Stimulated activated CD8-positive, alpha-beta memory T cell treated with anti-CD3 and anti-CD28 coated beads, Interleukin-15, amount 100 ng/mL, for 1 hour (primary cell): ENCODE measurements at regions not wholly inside any gene's neighbourhood (a gene's known extent, or its start where the extent isn't known, plus 50 kb on each side); places are given as distances from the start of the nearest gene placed in this dataset.

Experiments
- DNase-seq: peaks from one replicate; pipeline ENCODE4 v3.0.0-alpha.2; 2020; ENCODE audit warnings: low read depth

DNA sequence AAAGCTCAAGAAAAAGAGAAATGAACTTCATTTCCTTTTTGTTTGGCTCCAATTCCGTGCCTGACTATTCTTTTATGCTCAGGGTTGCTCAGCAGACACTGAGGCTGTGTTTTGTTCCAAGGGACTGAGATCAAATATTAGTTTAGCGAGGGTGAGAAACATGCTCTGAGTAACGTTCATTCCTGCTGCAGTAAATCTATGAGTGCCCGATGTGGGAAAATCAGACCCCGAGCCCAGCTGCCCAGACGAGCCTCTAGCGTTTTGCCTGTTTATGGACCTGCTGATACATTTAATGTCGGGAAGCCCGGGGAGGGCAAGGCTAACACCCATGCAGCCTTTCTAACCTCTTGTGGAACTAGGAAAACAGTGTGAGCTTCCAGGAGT lies 119.2 kb downstream of the VAPA start:
- DNase-seq = no peak

DNA sequence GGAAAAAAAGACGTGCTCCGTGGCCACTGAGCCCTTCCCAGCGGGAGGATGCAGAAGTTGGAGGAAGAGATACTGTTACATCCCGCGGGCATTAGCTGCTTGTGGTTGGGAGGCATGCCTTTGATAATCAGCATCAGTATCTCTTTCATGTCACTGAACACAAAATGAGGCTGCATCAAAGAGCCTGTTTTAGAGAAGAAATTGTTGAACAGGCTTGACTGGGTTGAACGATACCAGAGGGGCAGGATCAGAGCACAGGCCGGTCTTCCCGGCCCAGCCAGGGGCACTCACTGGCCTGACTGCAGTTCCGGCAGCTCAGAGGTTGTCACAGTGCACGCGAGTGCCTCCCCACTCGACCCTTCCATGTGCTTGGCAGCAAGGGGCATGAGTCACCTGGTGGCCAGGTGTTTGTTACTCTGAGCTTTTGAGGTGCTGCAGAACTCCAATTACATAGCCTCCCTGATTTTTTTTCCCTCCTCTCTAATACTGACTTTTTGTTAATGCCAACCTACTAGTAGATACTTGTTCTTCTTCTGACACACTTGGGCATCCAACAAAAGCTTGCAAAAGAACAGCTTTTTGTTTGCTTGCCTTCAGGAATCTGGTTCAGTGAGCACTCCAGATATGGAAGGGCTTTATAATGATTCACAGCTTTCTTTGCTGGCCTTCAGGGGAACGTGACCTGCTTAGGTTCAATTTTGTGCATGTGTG lies 121.6 kb downstream of the VAPA start:
- no peak for DNase-seq

DNA sequence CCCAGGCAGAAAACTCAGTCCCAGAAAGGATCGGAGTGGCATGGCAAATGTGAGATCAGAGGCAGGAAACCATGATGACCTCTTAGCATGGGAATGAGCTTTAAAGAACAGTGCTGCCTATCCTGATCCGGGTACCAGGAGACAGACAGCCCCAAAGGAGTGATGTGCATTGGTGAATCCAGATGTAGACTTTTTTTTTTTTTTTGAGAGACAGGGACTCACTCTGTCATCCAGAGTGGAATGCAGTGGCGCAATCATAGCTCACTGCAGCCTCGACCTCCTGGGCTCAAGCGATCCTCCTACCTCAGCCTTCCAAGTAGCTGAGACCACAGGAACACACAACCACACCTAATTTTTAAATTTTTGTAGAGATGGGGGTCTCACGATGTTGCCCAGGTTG lies 122.7 kb downstream of the VAPA start:
- DNase-seq = no peak

GRCh38 chr18:10037181-10037580 lies 123.4 kb downstream of the VAPA start:
- DNase-seq = no peak

- no peak for DNase-seq
Measured at GRCh38 chr18:10038268-10038667, 124.5 kb downstream of the VAPA start.

GRCh38 chr18:10040287-10041011 lies 126.6 kb downstream of the VAPA start:
- no peak for DNase-seq

GRCh38 chr18:10041180-10041579 lies 127.4 kb downstream of the VAPA start:
- DNase-seq = no peak

DNA sequence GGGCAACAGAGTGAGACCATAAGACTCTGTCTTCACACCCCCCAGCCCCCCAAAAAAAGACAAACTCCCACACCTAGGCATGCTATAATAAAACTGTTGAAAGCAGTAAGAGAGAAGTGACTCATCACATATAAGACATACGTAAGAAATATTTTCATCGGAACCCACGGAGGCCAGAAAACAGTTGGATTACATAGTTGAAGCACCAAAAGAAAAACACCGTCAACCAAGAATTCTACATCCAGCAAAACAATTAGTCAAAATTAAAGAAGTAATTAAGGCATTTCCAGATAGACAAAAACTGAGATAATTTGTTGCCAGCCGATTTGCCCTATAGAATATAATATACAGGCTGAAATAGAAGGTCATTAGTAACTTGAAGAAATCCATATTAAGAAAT lies 128.7 kb downstream of the VAPA start:
- DNase-seq = no peak

DNA sequence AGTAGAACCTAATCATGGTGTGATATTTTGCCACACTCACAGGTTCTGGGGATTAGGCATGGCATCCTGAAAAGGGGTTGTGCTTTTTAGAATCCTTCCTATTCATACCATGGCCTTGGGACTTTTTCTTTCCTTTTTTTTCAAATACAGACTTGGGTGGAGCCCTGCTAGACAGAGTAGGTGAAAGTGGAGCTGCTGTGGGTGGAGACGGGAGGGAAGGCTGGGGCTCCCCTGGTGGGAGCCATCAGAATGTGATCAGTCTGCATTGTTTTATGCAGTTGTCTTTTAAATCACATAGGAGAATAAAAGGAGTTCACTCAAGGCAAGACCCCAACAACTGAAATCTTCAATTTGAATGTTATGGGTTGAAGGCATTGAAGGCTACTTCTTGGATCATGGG lies 130.2 kb downstream of the VAPA start:
- no peak for DNase-seq

DNA sequence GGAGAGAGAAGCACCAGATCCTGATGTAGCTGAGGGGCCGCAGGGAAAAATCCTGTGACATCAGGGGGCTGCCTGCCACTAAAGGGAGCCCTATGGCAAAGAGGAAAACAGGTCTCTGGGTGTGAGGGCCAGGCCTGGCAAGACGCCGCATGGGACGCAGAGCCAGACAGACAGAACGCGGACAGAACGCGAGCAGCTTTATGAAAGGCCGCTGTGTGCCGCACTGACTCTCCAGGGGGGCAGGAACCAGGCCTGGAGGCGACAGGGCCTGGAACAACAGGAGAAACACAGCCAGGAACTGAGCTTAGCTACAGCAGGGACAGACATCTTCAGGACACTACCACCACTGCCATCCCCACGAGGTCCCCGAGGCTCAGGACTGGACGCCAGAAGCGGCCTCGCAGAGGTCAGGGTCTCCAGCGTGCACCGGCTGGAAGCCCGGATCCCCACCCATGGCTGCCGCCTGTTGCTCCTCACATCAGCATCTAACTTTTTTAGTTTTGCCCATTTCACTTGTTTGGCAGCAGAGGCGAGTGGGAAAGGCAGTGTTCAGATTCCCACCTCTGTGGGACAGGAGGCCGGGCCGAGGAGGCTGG lies 131.6 kb downstream of the VAPA start:
- no peak for DNase-seq

DNA sequence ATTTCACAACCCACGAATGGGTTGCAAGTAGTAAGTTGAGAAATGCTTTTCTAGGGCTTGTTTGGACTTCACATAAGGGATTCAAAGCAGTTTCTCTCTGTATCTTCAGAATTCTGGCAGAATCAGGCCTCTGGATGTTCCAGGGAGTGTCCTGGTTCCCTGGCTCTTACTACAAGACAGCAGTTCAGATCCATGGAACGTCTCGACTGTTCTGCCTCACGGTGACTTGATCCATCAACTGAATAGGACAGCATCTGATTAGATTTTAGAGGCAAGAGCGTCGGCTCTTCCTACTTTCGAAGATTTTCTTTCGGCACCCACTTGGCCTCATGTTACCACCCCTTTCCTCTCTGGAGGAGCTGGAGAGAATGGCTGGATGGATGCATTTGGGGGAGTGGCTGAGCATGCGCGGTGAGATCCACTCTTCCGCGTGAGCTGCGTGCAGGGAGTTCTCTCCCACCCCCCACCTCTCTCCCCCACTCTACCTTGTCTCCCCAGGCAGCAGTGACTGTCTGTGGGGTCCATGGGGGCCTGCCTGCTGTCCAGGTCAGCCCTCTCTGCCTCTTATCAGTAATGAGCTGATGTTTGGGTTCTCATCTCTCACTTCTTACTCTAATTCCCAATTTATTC lies 132.5 kb downstream of the VAPA start:
- no peak for DNase-seq

GRCh38 chr18:10047237-10047636 lies 133.4 kb downstream of the VAPA start:
- DNase-seq = no peak

DNA sequence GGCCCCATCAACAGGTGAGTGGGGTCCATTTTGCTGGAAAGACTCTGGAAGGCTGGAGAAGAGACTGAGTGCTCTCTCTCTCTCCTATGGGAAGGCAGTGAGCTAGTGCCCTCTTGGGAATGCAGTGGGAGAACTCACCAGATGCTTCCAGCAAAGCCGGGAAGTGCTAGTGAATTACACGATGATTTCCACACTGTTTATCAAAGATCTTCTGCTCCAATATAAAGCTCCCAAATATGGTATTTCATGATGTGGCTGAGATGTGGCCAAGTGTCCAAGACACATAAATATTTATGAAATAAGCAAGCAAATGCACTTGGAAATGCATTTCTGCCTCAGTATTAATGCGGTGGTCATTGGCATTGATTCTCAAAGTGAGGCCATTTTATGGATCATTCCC lies 135.9 kb downstream of the VAPA start:
- no peak for DNase-seq

- DNase-seq = no peak
Measured at GRCh38 chr18:10050956-10051355, 137.1 kb downstream of the VAPA start.

DNA sequence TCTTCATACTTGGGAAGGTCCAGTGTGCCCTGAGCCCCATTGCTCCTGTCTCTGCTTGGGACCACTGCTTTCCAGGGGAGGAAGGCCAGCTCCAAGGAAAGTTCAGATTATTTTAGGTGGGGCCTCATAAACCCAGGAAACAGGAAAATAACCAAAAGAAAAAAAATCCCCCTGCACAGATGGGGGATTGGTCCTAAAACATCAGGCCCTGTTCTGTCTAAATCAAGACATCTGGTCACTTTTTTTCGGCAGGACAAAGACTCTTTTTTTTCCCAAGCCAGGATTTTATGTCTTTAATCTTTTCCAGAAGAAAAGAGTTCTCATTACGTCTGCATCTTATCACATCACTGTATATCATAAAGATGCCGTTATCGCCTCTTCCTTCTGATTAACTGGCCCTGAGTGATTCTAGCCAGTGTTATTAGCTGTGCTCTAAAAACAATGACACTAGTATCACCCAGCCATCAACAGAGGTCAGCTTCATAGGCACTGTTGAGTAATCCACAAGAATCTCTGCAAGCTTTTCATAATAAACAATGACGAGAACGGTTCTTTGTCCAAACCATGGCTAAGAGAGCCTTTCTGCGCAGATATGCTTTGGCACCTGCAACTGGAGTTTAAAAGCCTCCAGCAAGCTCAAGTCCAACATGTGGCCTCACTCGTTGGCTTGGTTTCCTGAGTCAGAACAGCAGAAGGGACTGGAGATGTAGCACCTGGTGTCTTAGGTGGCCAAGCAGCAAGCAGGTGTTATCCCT lies 138.2 kb downstream of the VAPA start:
- DNase-seq = no peak

DNA sequence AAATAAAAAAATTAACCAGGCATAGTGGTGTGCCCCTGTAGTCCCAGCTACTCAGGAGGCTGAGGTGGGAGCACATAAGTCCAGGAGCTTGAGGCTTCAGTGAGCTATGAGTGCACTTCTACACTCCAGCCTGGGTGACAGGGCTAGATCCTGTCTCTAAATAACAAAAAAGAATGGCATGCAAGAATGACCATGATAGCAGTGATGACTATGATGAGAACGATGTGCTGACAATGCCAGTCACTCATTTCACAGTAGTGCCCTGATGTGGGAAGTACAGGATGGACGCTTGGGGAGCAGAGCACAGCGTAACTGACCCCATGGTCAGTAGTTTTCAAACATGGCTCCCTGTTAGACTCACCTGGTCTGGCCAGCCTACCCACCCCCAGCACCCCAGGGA lies 139.1 kb downstream of the VAPA start:
- no peak for DNase-seq

GRCh38 chr18:10053861-10054260 lies 140.0 kb downstream of the VAPA start:
- no peak for DNase-seq

- DNase-seq = no peak
Measured at GRCh38 chr18:10054366-10054765, 140.6 kb downstream of the VAPA start.

GRCh38 chr18:10055125-10055750 lies 141.4 kb downstream of the VAPA start:
- no peak for DNase-seq

DNA sequence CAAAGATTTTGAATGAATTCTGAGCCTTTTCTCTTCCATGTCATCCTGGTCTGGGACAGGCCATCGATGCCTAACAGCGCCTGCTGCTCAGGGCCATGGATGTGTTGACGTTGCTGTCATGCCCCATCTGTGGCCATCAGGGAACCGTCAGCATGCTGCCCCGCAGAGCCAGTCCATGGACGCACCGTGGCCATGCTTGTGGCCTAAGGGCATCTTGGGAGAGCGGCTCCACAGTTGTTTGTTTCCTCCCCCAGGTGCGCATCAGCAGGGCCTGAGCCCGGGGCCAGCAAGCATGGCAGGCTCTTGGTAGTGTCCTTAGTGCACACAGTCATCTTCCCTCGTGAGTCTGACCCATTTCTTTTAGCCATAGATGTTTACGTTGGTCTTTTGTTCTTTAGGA lies 142.7 kb downstream of the VAPA start:
- no peak for DNase-seq

- DNase-seq = no peak
Measured at GRCh38 chr18:10057401-10057893, 143.6 kb downstream of the VAPA start.
